ENCODE measurements at regions not wholly inside any gene's neighbourhood (a gene's known extent, or its start where the extent isn't known, plus 50 kb on each side); places are given as distances from the start of the nearest gene placed in this dataset.
"Not testable (repeated sequence)": the region's sequence is repeated elsewhere in the genome, so short reads cannot be mapped to it uniquely, and the experiment has no call there.

DNA sequence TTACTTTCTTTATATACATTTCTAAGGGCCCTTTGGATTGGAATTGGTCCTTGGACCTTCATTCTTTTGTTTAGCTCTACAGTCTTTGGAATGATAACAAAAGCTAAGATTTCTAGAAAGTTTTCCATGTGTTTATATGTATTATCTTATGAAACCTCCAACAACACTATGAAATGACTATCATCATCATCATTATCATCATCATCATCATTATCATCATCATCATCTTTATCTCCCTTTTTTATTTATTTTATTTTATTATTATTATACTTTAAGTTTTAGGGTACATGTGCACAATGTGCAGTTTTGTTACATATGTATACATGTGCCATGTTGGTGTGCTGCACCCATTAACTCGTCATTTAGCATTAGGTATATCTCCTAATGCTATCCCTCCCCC lies 229.4 kb upstream of the ATP5MC3 start:
- H3K27me3 Mint-ChIP-seq, H3K9me3 Mint-ChIP-seq, H3K36me3 Mint-ChIP-seq, H3K4me3 Mint-ChIP-seq, H3K4me1 Mint-ChIP-seq, ATAC-seq, H3K27ac Mint-ChIP-seq: not testable (repeated sequence)

DNA sequence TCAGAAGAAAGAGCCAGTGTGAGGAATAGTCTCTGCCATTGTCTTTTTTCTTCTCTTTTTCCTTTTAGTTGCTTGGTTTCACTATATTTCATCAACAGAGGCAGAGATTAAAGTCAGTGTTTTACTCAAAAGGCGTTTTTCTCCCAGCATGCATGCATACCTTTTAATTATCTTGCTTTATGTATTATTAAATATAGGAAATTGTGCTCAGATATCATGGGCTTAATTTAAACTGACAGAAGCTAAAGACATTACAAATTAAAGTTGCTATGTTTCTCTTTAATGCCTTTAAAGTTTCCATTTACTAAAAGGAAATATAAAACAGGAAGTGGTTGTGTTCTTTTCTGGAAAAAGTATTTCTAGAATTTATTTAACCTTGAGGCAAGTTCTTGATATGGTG lies 223.3 kb upstream of the ATP5MC3 start:
- Mint-ChIP-seq H3K9me3 (no peaks in the 10 kb centered on the region), H3K27ac (no peak overlapping the region), H3K27me3 (no peaks in the 10 kb centered on the region), H3K4me3 (no peak overlapping the region), H3K36me3 (no peaks in the 10 kb centered on the region), H3K4me1 (no peaks in the 10 kb centered on the region)
- no peak for ATAC-seq

DNA sequence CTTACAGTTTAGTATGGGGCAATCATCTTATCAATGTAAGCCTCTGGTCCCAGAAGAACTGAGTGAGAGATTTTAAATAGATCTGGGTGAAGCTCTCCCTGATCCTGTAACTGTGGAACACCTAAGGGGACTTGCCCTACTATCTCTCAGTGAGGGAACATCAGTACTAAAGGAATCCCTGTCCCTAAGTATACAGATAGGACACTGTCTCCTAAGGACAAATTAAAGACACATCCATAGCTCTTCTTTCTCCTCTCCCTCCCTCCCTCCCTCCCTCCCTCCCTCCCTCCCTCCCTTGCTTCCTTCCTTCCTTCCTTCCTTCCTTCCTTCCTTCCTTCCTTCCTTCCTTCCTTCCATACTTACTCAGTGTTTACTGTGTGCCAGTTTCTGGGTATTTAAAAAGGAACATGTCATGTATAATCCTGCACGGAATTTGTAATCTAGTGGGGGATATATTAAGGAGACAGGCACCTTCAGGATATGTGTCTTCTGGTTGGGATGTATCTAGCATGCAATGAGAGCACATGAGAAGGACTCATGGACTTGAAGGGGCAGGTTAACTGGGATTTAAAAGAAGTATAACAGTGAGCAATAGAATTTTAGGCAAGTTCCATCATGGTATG lies 222.2 kb upstream of the ATP5MC3 start:
- no peaks in the 10 kb centered on the region for H3K4me1 Mint-ChIP-seq
- H3K27ac Mint-ChIP-seq: no peak overlapping the region
- ATAC-seq: no peak
- H3K36me3 Mint-ChIP-seq: no peaks in the 10 kb centered on the region
- H3K9me3 Mint-ChIP-seq: no peaks in the 10 kb centered on the region
- no peak overlapping the region for H3K4me3 Mint-ChIP-seq
- H3K27me3 Mint-ChIP-seq: peaks cover 5% of the 10 kb centered on the region

DNA sequence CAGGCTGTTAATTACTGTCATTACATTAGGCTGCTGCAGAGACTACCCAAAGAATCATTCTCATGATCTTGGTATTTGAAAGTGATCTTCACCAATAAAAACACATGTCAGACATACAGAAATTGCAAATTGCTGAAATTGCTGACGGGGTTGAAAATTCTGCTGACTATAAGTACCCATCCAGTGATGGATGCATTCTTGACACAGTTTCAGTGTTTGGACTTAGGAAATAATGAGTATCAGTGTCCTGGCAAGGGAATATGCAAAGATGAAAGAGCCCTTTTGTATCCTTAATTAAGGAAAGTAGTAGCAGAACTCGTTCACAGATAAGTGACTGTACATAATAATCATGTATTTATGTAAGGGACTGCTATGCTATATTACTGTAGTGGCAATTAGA lies 221.1 kb upstream of the ATP5MC3 start:
- Mint-ChIP-seq H3K36me3 (no peaks in the 10 kb centered on the region), H3K4me3 (no peak overlapping the region), H3K27me3 (peaks cover 8% of the 10 kb centered on the region), H3K27ac (no peak overlapping the region), H3K4me1 (no peaks in the 10 kb centered on the region), H3K9me3 (no peaks in the 10 kb centered on the region)
- no peak for ATAC-seq

DNA sequence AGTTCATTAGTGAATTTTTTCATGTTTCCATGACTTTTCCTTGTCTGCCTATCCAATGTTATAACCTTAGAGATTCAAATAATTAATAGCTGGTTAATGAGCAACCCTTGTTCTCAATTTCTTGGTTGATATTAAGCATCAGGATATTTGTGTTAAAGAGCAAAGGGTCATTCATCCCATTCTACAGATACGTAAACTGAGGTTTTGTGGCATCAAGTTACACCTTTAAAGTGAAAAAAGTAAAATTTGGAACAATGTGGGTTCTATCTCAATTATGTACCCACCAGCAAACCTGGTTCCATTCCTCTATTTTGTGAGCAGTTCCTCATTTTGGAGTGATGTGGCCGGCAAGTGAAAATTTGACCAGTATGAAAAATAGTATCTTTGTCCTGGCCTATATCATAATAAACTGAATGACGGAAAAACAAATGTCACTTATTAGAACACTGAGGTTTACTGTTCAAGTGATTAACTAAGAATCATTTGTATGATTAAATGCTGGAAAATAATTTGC lies 220.5 kb upstream of the ATP5MC3 start:
- ATAC-seq: no peak
- H3K27ac Mint-ChIP-seq: no peak overlapping the region
- H3K9me3 Mint-ChIP-seq: no peaks in the 10 kb centered on the region
- H3K36me3 Mint-ChIP-seq: no peaks in the 10 kb centered on the region
- no peak overlapping the region for H3K4me3 Mint-ChIP-seq
- H3K4me1 Mint-ChIP-seq: no peaks in the 10 kb centered on the region
- peaks cover 8% of the 10 kb centered on the region for H3K27me3 Mint-ChIP-seq

DNA sequence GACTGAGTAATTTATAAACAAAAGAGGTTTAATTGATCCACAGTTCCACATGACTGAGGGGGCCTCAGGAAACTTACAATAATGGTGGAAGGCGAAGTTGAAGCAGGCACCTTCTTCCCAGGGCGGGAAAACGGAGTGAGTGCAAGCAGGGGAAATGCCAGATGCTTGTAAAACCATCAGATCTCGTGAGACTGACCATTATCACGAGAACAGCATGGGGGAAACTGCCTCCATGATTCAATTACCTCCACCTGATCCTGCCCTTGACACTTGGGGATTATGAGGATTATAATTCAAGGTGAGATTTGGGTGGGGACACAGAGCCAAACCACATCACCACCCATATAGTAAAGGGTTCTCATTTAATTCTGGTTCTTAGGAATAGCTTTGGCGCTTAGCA lies 219.5 kb upstream of the ATP5MC3 start:
- H3K36me3 Mint-ChIP-seq: no peaks in the 10 kb centered on the region
- no peak for ATAC-seq
- H3K9me3 Mint-ChIP-seq: no peaks in the 10 kb centered on the region
- H3K4me3 Mint-ChIP-seq: no peak overlapping the region
- H3K27me3 Mint-ChIP-seq: peaks cover 8% of the 10 kb centered on the region
- H3K4me1 Mint-ChIP-seq: no peaks in the 10 kb centered on the region
- H3K27ac Mint-ChIP-seq: no peak overlapping the region

DNA sequence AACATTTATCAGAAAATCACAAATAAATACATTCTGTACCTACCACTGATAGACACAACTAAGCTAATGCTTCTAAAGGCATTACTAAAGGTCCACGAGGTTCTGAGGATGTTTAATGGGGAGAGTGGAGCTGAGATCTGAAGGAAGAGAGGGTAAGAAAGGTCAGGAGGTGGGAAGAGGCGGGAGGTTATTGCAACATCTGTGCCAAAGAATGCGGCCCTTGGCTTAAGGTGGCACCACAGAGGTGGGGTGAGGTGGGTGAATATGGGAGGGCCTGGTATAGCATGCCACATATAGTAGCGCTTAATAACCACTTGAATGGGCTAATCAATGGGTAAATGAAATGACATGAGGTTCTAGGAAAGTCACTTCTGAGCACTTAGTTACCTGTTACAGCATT lies 217.8 kb upstream of the ATP5MC3 start:
- ATAC-seq: no peak
- Mint-ChIP-seq H3K4me1 (no peaks in the 10 kb centered on the region), H3K27me3 (peaks cover 8% of the 10 kb centered on the region), H3K27ac (no peak overlapping the region), H3K9me3 (no peaks in the 10 kb centered on the region), H3K36me3 (no peaks in the 10 kb centered on the region), H3K4me3 (no peak overlapping the region)

DNA sequence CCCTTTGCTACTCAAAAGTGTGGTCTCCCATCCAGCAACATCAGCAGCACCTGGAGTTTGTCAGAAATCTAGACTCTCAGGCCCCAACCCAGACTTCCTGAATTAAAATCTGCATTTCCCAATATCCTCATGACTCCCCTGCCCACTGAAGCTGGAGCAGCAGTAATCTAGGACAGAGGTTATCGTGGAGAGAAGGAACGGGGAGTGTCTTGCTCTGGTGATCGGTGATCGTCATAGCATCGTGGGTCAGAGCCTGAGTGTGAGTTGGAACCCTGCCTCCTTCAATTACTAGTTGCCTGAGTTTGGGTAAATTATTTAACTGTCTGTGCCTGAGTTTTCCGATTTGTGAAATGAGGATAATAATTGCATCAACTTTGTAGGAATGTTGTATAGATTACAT lies 217.3 kb upstream of the ATP5MC3 start:
- no peak for ATAC-seq
- Mint-ChIP-seq H3K27me3 (peaks cover 8% of the 10 kb centered on the region), H3K9me3 (no peaks in the 10 kb centered on the region), H3K27ac (no peak overlapping the region), H3K4me1 (no peaks in the 10 kb centered on the region), H3K36me3 (no peaks in the 10 kb centered on the region), H3K4me3 (no peak overlapping the region)

DNA sequence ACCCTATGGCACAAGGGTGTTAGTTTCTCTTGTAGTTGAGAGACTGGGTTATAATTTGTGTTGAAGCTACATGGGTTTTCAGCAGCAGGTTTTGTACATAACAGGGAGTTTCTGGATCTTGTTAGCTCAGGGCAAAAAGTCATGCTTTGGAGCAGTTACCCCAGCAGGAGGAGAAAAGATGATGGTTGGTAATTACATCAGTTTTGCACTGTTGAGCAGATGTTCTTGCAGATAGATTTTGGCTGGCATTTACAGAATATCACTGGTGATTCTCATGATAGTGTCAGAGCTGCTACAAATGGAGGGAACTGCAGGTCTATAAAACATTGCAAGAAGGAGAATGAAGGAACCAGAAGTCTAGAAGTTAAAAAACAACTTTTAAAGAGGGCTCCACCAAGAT lies 215.2 kb upstream of the ATP5MC3 start:
- Mint-ChIP-seq H3K9me3 (no peaks in the 10 kb centered on the region), H3K4me1 (no peaks in the 10 kb centered on the region), H3K4me3 (no peak overlapping the region), H3K27ac (no peak overlapping the region), H3K36me3 (no peaks in the 10 kb centered on the region), H3K27me3 (peaks cover 8% of the 10 kb centered on the region)
- ATAC-seq: no peak

DNA sequence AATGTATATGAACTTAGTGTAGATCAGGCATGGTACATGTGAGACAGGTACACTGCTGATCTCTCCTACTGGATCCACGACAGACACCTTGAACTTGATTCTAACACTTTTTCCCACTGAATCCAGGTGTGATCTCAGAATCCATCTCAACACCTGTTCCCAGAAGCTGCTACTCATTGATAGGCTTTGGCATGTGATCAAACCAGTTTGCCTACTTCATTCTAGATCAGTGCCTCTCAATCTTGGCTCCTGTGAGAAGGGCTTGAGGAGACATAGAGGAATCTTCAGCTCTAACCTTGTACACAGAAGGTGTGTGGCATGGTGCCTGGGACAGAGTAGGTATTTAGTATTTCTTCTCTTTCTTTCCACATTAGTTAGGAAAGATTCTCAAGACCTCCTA lies 212.3 kb upstream of the ATP5MC3 start:
- Mint-ChIP-seq H3K9me3 (no peaks in the 10 kb centered on the region), H3K36me3 (no peaks in the 10 kb centered on the region), H3K27ac (no peak overlapping the region), H3K4me3 (no peak overlapping the region), H3K27me3 (peaks cover 4% of the 10 kb centered on the region), H3K4me1 (no peaks in the 10 kb centered on the region)
- no peak for ATAC-seq

DNA sequence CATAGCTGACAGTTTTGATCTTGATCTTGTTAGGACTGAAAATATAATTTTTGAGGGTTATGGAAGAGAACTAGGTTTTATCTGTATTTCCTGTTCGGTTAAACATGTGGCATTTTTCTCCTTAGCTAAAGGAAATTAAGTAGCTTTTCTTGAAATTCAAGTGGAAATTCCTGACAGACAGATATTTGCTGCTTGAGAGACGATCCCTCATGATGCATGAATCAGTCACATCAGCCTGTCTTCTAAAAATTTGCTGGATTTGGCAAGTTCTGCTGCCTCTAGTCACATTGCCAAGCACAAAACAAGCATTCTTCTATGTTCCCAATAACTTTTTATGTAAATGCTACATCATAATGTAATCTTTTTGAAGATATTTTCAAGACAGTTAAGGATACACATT lies 201.8 kb upstream of the ATP5MC3 start:
- Mint-ChIP-seq H3K27ac (no peak overlapping the region), H3K9me3 (peaks cover 28% of the 10 kb centered on the region), H3K4me3 (no peak overlapping the region), H3K27me3 (no peaks in the 10 kb centered on the region), H3K4me1 (no peaks in the 10 kb centered on the region), H3K36me3 (no peaks in the 10 kb centered on the region)
- ATAC-seq: no peak

DNA sequence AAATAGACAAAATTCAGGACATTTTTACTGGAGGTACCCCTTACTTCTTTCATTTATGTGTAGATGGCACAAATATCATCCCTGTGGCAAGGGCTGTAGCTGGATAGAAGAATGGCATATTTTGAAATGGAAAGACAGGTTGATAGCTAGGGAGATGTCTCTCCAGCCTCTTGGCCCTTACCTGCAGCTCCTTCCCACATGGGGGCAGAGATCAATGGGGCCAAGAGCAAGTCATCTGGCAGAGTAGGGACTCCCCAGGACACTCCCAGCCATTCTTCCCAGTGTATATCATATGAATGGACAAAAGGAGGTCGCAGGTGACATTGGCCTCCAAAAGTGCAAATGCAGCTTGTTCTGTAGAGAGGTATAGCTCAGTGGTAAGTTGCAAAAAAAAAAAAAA lies 192.2 kb upstream of the ATP5MC3 start:
- no peak for ATAC-seq
- Mint-ChIP-seq H3K27me3 (peaks cover 19% of the 10 kb centered on the region), H3K9me3 (no peaks in the 10 kb centered on the region), H3K4me1 (no peaks in the 10 kb centered on the region), H3K27ac (no peak overlapping the region), H3K4me3 (no peak overlapping the region), H3K36me3 (no peaks in the 10 kb centered on the region)

DNA sequence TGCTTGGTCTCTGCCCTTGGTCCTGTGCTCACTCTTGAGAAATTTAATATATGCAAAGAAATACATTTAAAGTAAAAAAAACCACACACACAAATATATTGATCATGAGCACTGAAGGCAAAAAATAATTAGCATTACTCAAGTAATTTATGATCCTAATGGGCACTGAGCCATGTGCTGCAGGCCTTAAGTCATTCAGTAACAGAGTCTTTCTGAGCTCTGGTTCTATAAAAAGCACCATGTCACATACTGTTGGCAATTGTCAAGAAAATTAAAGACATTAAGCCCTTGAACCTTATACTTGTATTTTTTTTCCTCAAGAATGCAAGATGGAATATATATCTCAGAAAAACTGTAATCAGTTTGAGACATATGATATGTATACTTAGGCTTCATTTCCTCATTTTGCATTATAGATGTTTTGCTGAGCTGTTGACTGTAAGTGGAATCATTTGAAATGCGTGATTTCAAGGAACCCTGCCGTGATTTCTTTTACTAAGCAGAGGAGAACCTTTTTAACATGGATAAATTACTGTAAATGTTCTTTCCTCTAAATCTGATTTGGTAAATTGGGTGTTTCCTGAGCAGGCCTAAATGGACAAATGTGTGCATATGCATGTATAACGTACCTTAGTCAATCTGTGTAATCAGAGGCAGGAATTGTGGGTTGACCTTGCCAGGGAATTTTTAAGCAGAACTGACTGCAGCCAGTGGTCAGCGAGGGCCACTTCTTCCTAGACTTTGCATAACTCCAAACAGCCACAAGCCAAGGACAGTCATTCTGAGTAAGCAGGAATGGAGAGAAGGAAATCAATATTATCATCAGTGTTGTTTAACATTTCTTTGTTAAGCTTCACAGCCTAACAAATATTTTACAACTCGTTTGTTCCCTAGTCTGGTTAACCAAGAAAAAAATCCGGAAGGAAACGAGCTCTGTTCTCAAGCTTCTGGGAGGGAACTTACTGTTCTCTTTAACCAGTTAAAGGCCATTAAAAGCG lies 191.5 kb upstream of the ATP5MC3 start:
- no peak overlapping the region for H3K4me3 Mint-ChIP-seq
- no peak overlapping the region for H3K27ac Mint-ChIP-seq
- no peaks in the 10 kb centered on the region for H3K36me3 Mint-ChIP-seq
- H3K9me3 Mint-ChIP-seq: no peaks in the 10 kb centered on the region
- ATAC-seq: no peak
- H3K27me3 Mint-ChIP-seq: peaks cover 18% of the 10 kb centered on the region
- no peaks in the 10 kb centered on the region for H3K4me1 Mint-ChIP-seq

DNA sequence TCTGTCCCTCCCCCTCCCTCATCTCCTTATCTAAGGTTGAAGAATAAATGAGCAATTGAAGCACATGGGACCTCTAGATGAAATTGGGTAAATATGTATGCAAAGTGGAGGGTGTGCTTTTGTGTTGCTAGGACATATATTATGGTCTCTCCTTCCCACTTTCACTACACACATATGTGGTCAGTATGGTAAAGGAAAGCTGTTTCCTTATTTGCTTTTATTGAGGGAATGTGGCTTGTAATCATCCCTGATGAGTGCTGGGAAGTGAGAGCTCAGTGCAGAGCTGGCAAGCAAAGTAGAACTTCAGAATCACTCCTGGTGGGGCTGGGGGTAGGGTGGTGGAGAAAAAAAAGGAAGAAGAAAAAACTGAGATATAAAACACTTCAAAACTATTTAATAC lies 189.9 kb upstream of the ATP5MC3 start:
- H3K36me3 Mint-ChIP-seq: no peaks in the 10 kb centered on the region
- no peak overlapping the region for H3K27ac Mint-ChIP-seq
- peaks cover 9% of the 10 kb centered on the region for H3K27me3 Mint-ChIP-seq
- H3K4me1 Mint-ChIP-seq: no peaks in the 10 kb centered on the region
- H3K4me3 Mint-ChIP-seq: no peak overlapping the region
- no peaks in the 10 kb centered on the region for H3K9me3 Mint-ChIP-seq
- ATAC-seq: no peak

DNA sequence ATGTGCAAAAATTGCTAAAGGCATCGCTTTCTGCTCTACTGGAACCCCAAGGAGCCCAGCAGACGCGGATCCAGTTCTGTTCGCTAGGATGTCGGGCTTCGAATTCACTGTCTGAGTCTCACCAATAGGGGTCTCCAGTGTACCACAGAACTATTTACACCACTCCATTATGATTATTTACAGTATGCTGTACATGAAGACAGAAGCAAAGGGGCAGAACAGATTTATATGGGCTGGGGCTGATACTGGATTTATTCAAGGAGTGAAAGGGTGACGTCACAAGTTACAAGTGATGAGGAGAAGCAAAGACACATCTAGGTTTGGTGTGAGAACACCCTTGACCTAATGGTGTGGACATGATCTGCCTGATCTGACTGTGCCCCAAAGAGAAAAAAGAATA lies 185.3 kb upstream of the ATP5MC3 start:
- Mint-ChIP-seq H3K4me3 (no peak overlapping the region), H3K27me3 (peaks cover 16% of the 10 kb centered on the region), H3K4me1 (no peaks in the 10 kb centered on the region), H3K36me3 (no peaks in the 10 kb centered on the region), H3K27ac (no peak overlapping the region), H3K9me3 (no peaks in the 10 kb centered on the region)
- no peak for ATAC-seq

DNA sequence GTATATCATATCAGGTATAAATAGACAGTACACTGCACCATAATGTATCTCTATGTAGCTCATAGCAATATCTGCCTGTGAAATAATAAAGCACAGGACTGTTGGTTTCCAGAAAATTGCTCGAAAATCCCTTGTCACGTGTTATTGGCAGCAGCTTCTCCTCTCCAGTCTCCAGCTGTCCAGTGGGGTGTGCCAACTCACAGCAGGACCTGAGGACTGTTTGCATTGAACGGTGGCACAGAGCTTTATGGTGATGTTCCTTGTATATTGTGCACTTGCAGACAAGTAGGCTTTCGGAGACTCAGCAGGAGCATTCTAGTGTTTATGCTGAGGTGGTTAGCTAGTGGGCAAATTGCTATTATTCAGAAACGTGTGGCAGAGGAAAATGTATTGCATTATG lies 182.2 kb upstream of the ATP5MC3 start:
- ATAC-seq: no peak
- Mint-ChIP-seq H3K27ac (no peak overlapping the region), H3K36me3 (no peaks in the 10 kb centered on the region), H3K4me1 (no peaks in the 10 kb centered on the region), H3K4me3 (no peak overlapping the region), H3K9me3 (no peaks in the 10 kb centered on the region), H3K27me3 (peaks cover 8% of the 10 kb centered on the region)

All from stimulated activated memory B cell treated with anti-CD40 and anti-IgM and Interleukin-4, amounts not matched to agents 10 μg/mL and 1 μg/mL and 100 μg/mL, for 72 hours (primary cell).